ENCODE measurements at regions not wholly inside any gene's neighbourhood (a gene's known extent, or its start where the extent isn't known, plus 50 kb on each side); places are given as distances from the start of the nearest gene placed in this dataset.

- no peak overlapping the region for H3K4me3 ChIP-seq (ENCODE audit: low read depth, low read length)
- no peak for DNase-seq (ENCODE audit: low read depth)
Observed at GRCh38 chr12:93944911-93945310, 203.5 kb upstream of the PLXNC1 start.

GRCh38 chr12:93946542-93947150, 201.7 kb upstream of the PLXNC1 start:
- no peak overlapping the region for H3K4me3 ChIP-seq (ENCODE audit: low read depth, low read length)
- peak; percentile 47 for DNase-seq (ENCODE audit: low read depth)

GRCh38 chr12:93947486-93947885, 200.9 kb upstream of the PLXNC1 start:
- no peak for DNase-seq (ENCODE audit: low read depth)

GRCh38 chr12:93950311-93950710, 198.1 kb upstream of the PLXNC1 start:
- no peak overlapping the region for H3K4me3 ChIP-seq (ENCODE audit: low read depth, low read length)
- no peak for DNase-seq (ENCODE audit: low read depth)

More at GRCh38 chr12:93947486-93947885, 200.9 kb upstream of the PLXNC1 start:
- H3K4me3 ChIP-seq (ENCODE audit: low read depth, low read length), result no peak overlapping the region

- no peak for DNase-seq (ENCODE audit: low read depth)
- H3K4me3 ChIP-seq (ENCODE audit: low read depth, low read length), result no peak overlapping the region
Observed at GRCh38 chr12:93954166-93955112, 193.9 kb upstream of the PLXNC1 start.

- H3K4me3 ChIP-seq (ENCODE audit: low read depth, low read length), result no peak overlapping the region
- no peak for DNase-seq (ENCODE audit: low read depth)
Observed at GRCh38 chr12:93956551-93956950, 191.8 kb upstream of the PLXNC1 start.

GRCh38 chr12:93957168-93957567, 191.2 kb upstream of the PLXNC1 start:
- no peak for DNase-seq (ENCODE audit: low read depth)
- no peak overlapping the region for H3K4me3 ChIP-seq (ENCODE audit: low read depth, low read length)

- DNase-seq (ENCODE audit: low read depth), result no peak
- H3K4me3 ChIP-seq (ENCODE audit: low read depth, low read length), result no peak overlapping the region
Observed at GRCh38 chr12:93957870-93958269, 190.5 kb upstream of the PLXNC1 start.

GRCh38 chr12:93959657-93960056, 188.7 kb upstream of the PLXNC1 start:
- H3K4me3 ChIP-seq (ENCODE audit: low read depth, low read length), result no peak overlapping the region
- no peak for DNase-seq (ENCODE audit: low read depth)

GRCh38 chr12:93960521-93960920, 187.9 kb upstream of the PLXNC1 start:
- H3K4me3 ChIP-seq (ENCODE audit: low read depth, low read length), result no peak overlapping the region
- DNase-seq (ENCODE audit: low read depth), result no peak

GRCh38 chr12:93962336-93962735, 186.0 kb upstream of the PLXNC1 start:
- H3K4me3 ChIP-seq (ENCODE audit: low read depth, low read length), result no peak overlapping the region
- no peak for DNase-seq (ENCODE audit: low read depth)

GRCh38 chr12:93964936-93965335, 183.4 kb upstream of the PLXNC1 start:
- H3K4me3 ChIP-seq (ENCODE audit: low read depth, low read length), result no peak overlapping the region
- no peak for DNase-seq (ENCODE audit: low read depth)

- DNase-seq (ENCODE audit: low read depth), result no peak
- H3K4me3 ChIP-seq (ENCODE audit: low read depth, low read length), result no peak overlapping the region
Observed at GRCh38 chr12:93966516-93967133, 181.8 kb upstream of the PLXNC1 start.

- no peak for DNase-seq (ENCODE audit: low read depth)
Observed at GRCh38 chr12:93967454-93967853, 180.9 kb upstream of the PLXNC1 start.

GRCh38 chr12:93968536-93969285, 179.7 kb upstream of the PLXNC1 start:
- no peak overlapping the region for H3K4me3 ChIP-seq (ENCODE audit: low read depth, low read length)
- no peak for DNase-seq (ENCODE audit: low read depth)

More at GRCh38 chr12:93967454-93967853, 180.9 kb upstream of the PLXNC1 start:
- H3K4me3 ChIP-seq (ENCODE audit: low read depth, low read length), result no peak overlapping the region

GRCh38 chr12:93970900-93971688, 177.3 kb upstream of the PLXNC1 start:
- no peak for DNase-seq (ENCODE audit: low read depth)
- H3K4me3 ChIP-seq (ENCODE audit: low read depth, low read length), result no peak overlapping the region

GRCh38 chr12:93972411-93973208, 175.8 kb upstream of the PLXNC1 start:
- H3K4me3 ChIP-seq (ENCODE audit: low read depth, low read length), result no peak overlapping the region
- DNase-seq (ENCODE audit: low read depth), result peak; percentile 39

GRCh38 chr12:93974252-93974651, 174.1 kb upstream of the PLXNC1 start:
- no peak overlapping the region for H3K4me3 ChIP-seq (ENCODE audit: low read depth, low read length)
- no peak for DNase-seq (ENCODE audit: low read depth)
